Suppressor macrophage treated with lipopolysaccharide for 4 hours (primary cell): ENCODE measurements at regions not wholly inside any gene's neighbourhood (a gene's known extent, or its start where the extent isn't known, plus 50 kb on each side); places are given as distances from the start of the nearest gene placed in this dataset.

Experiments used
- DNase-seq: peaks from one replicate; pipeline ENCODE4 v3.0.0-alpha.2; 2020

GRCh38 chr10:58971796-58972491 is 204.5 kb upstream of the PHYHIPL start:
- no peak for DNase-seq

GRCh38 chr10:58972576-58973234 is 203.7 kb upstream of the PHYHIPL start:
- no peak for DNase-seq

- DNase-seq: no peak
Observed at GRCh38 chr10:58973235-58973595, 203.2 kb upstream of the PHYHIPL start.

- no peak for DNase-seq
Observed at GRCh38 chr10:58976254-58976653, 200.2 kb upstream of the PHYHIPL start.

- no peak for DNase-seq
Observed at GRCh38 chr10:58979711-58980110, 196.7 kb upstream of the PHYHIPL start.

- DNase-seq: no peak
Observed at GRCh38 chr10:58980826-58981415, 195.5 kb upstream of the PHYHIPL start.

- no peak for DNase-seq
Observed at GRCh38 chr10:58981846-58982245, 194.6 kb upstream of the PHYHIPL start.

GRCh38 chr10:58982470-58983239 is 193.8 kb upstream of the PHYHIPL start:
- DNase-seq: no peak

GRCh38 chr10:58985216-58985615 is 191.2 kb upstream of the PHYHIPL start:
- no peak for DNase-seq

GRCh38 chr10:58989486-58990039 is 186.9 kb upstream of the PHYHIPL start:
- DNase-seq: no peak

- no peak for DNase-seq
Observed at GRCh38 chr10:58990693-58991092, 185.8 kb upstream of the PHYHIPL start.

GRCh38 chr10:58991856-58992255 is 184.6 kb upstream of the PHYHIPL start:
- DNase-seq: no peak

- DNase-seq: no peak
Observed at GRCh38 chr10:58992830-58993460, 183.5 kb upstream of the PHYHIPL start.

GRCh38 chr10:58993480-58994221 is 182.8 kb upstream of the PHYHIPL start:
- DNase-seq: no peak

GRCh38 chr10:58994226-58995057 is 182.0 kb upstream of the PHYHIPL start:
- DNase-seq: no peak

GRCh38 chr10:58995058-58995596 is 181.3 kb upstream of the PHYHIPL start:
- DNase-seq: no peak

GRCh38 chr10:58996063-58996462 is 180.4 kb upstream of the PHYHIPL start:
- DNase-seq: no peak

GRCh38 chr10:58996866-58997265 is 179.6 kb upstream of the PHYHIPL start:
- no peak for DNase-seq

- no peak for DNase-seq
Observed at GRCh38 chr10:58998924-58999713, 177.3 kb upstream of the PHYHIPL start.
